NCI-H446 treated with DMSO at 0.1 percent for 48 hours (cell line): ENCODE measurements at regions not wholly inside any gene's neighbourhood (a gene's known extent, or its start where the extent isn't known, plus 50 kb on each side); places are given as distances from the start of the nearest gene placed in this dataset.
"Not testable (repeated sequence)": the region's sequence is repeated elsewhere in the genome, so short reads cannot be mapped to it uniquely, and the experiment has no call there.

Experiments used
- DNase-seq: peaks from one replicate; lab custom pipeline; 2025; lab: John Stamatoyannopoulos, UW

- no peak for DNase-seq
These were observed 134.4 kb upstream of the LYZL2 start for GRCh38 chr10:30763918-30764317.

DNA sequence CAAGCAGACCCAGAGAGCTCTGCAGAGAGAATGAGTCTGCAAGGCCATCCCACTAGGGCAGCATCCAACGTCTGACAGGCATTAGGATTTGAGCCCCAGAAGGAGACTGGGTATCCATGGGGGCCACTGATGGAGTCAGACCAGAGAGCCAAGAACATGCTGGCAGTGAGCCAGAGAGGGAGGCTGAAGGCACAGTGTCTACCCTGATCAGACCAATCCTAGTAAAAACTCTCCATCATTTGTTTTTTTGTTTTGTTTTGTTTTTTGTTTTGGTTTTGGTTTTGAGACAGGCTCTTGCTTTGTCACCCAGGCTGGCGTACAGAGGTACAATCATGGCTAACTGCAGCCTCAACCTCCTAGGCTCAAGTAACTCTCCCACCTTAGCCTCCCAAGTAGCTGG, 133.1 kb upstream of the LYZL2 start:
- no peak for DNase-seq

GRCh38 chr10:30759423-30759822, 129.9 kb upstream of the LYZL2 start:
- no peak for DNase-seq

GRCh38 chr10:30758338-30758737, 128.8 kb upstream of the LYZL2 start:
- no peak for DNase-seq

GRCh38 chr10:30756896-30757295, 127.3 kb upstream of the LYZL2 start:
- DNase-seq, result no peak

- DNase-seq, result no peak
These were observed 126.6 kb upstream of the LYZL2 start for GRCh38 chr10:30756151-30756550.

- DNase-seq, result no peak
These were observed 125.9 kb upstream of the LYZL2 start for GRCh38 chr10:30755441-30755953.

GRCh38 chr10:30752481-30752881, 122.9 kb upstream of the LYZL2 start:
- no peak for DNase-seq

DNA sequence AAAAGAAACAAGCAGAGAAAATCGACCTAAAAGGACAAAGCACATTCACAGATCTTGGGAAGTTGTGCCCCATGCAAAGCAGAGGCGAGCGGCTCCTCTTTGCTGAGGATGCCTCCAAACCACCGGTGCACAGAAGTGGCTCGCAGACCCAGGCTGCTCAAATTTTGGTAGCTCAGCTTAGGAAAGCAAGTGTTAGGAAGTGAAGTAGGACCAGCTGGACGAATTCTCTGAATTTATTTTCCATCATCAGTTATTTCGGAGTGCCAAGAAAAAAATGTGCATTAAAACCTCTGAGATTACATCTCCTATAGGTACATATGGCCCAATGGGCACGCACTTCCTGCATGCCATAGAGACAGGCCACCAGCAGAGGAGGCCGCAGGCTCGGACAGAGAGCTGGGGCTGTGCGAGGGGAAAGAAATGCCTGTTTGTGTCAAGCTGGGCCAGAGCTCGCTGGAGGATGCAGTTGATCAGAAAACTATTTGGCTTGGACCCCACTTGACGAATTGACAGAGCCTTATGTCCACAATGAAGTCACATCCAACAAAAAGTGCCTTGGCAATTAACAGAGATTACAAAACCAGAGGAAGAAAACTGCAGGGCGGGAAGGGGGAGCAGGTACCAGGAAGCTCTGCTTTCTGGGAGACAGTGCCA, 122.3 kb upstream of the LYZL2 start:
- DNase-seq, result peak; percentile 82

- DNase-seq, result no peak
These were observed 121.6 kb upstream of the LYZL2 start for GRCh38 chr10:30750971-30751677.

- DNase-seq, result no peak
These were observed 119.8 kb upstream of the LYZL2 start for GRCh38 chr10:30749385-30749784.

DNA sequence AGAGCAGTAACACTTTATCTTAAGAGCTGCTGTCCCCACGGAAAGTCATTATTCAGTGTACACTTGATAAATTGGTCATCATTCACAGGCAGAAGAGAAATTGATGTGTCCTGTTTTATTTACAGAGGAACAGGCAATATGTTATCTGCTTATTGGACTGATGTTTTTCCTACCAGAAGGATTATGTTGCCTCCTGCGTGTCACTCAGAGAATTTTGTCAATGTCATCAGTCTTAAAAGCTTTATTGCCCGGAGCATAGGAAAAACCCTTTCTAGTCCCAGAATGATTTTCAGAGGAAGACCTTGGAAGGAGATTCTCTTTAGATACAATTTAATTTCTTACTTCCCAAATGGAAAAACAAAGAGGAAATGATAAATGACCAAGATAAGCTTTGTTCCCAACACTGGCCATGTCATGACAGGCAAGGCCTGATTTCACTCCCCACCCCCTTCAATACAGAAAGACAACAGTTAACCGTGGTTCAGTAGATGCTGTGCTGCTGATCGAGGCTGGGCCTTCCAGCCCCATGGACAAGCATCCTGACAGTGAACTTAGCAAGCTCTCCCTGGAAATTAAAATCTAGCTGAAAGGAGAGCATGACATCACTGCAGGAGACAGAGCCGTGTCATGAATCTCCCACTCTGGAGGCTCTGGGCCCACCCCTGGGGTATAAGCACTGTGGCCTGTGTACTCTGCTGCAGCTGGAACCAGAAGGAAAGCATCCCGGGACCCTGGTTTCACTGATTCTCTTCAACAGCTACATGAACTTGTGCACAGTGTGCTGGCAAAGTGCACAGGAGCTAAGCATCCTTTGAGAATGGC, 118.8 kb upstream of the LYZL2 start:
- DNase-seq, result no peak

GRCh38 chr10:30747633-30748032, 118.1 kb upstream of the LYZL2 start:
- no peak for DNase-seq

DNA sequence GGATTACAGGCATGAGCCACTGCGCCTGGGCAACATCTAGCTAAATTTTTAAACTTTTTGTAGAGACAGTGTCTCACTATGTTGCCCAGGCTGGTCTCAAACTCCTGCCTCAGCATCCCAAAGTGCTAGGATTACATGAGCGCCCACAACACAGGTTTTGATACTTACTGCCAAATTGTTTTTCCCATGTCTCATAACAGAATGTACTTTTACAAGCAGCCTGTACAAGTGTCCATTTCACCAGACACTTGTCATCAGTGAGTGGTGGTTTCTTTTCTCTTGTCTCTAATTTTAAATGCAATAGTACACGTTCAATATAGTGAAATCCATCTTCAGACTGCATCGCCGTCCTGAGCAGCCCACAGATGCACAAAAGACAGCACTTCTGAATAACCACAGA, 116.4 kb upstream of the LYZL2 start:
- no peak for DNase-seq

GRCh38 chr10:30744106-30744505, 114.6 kb upstream of the LYZL2 start:
- DNase-seq, result no peak

- no peak for DNase-seq
These were observed 114.0 kb upstream of the LYZL2 start for GRCh38 chr10:30743586-30743985.

- DNase-seq, result no peak
These were observed 112.9 kb upstream of the LYZL2 start for GRCh38 chr10:30742471-30742870.

GRCh38 chr10:30740774-30741173, 111.2 kb upstream of the LYZL2 start:
- not testable (repeated sequence) for DNase-seq

DNA sequence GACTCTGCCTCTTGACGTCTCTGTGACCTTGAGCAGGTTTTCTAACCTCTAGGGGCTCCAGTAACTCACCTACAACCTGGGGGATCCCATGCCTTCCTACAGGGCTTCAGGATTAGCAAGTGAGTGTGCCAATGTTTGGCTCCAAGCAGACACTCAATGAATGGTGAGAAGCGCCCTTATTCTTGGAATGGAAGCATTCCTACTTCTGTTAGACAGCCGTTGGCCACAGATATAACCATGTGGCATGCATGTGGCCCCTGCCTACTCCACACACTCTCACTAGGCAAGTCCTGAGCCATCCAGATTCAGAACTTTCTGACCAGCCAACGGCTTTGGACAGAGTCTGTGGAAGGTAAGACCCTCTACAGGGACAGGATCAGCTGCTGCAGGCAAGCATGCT, 108.9 kb upstream of the LYZL2 start:
- no peak for DNase-seq

DNA sequence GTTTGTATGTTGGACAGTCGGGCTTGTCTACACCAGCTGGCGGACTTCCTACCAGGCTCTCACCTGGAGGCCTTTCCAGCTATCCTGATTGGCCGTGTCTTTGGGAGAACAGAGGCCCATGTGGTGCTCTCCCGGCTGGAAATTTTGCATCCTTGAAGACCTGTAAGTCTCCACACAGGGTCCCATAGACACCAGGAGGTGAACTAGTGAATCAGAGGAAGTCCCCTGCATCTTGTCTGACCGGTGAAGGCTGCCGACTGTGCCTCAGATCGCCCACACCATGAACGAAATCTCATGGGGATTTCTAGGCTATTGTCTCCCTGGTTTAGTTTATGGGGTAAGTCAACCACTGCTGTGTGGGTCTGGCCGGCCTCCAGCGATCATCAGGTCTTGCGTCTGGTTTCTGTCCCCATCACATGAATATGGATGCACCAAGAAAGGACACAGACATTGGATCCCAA, 108.4 kb upstream of the LYZL2 start:
- no peak for DNase-seq

DNA sequence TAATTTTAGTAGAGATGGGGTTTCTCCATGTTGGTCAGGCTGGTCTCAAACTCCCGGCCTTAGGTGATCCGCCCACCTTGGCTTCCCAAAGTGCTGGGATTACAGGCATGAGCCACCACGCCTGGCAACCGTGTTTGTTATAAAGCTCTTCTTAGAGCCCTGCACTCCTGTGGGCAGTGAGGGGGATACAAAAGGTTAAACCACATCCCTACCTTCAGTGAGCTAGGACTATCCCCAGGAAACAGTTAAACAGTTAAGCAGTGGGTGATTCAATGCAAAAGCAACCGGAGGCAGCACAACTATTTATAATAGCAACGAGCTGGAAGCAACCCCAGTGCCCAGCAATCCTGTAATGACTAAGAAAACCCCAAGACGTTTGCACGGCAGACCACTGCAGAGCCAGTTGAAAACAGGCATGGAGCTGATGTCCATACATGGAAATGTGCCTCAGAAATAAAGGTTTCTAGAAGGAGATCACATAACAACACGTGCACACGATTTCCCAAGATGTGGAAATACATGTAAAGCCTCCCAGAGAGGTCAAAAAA, 107.2 kb upstream of the LYZL2 start:
- no peak for DNase-seq

DNA sequence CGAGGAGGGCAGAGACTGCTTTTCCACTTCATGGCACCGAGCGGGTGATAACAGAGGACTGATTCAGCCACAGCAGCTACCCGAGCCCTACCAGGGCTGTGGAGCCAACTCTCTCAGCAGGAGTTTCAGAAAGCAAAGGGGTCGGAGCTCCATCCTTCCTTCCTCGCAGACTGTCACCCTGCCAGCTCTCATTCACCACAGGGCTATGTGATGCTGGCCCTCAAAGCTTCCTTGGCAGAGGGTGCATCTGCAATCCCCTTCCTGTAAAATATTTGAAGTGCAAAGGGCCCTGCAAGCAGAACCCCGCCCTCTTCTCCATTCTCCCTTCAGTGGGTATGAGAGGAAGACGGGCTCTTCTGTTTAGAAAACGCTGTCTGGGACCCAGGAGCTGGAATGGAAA, 105.3 kb upstream of the LYZL2 start:
- DNase-seq, result peak; percentile 22
